H54 (cell line): ENCODE measurements at regions not wholly inside any gene's neighbourhood (a gene's known extent, or its start where the extent isn't known, plus 50 kb on each side); places are given as distances from the start of the nearest gene placed in this dataset.
A peak's percentile ranks its signal among the peaks of the same experiment; 100 is the strongest.

Experiments
- DNase-seq: peaks from one replicate; pipeline ENCODE4 v3.0.0; 2011; ENCODE audit warnings: low spot score, mixed read lengths; ENCODE audit not compliant: insufficient read length
- FAIRE-seq: peaks from 3 replicates; lab custom pipeline; 2011; peaks lifted over from hg19 to GRCh38; lab: Jason Lieb, UNC
- POLR2A ChIP-seq: IDR thresholded peaks from 2 replicates; pipeline ENCODE4 v1.6.1; 2011; ENCODE audit warnings: low read depth, mild to moderate bottlenecking, low read length

DNA sequence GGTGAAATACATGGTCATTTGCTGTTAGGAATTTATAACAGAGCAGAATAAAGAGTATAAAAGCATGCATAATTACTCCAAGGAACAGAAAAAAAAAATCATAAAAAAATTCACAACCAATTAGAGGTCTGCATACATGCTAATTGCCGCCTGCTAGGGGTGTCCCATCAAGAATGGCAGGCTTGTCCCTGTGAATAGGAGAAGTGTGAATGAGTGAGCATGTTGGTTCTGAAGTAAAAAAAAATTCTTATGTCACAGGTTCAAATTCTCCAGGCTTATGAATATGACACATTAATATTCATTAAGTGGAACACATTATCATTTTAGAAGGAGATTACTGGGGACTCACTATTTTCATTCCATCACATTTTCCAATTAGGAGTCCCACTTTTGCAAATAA lies 822.7 kb downstream of the NTRK3 start:
- FAIRE-seq (no peak), DNase-seq (no peak)
- no peak for TF ChIP-seq POLR2A

DNA sequence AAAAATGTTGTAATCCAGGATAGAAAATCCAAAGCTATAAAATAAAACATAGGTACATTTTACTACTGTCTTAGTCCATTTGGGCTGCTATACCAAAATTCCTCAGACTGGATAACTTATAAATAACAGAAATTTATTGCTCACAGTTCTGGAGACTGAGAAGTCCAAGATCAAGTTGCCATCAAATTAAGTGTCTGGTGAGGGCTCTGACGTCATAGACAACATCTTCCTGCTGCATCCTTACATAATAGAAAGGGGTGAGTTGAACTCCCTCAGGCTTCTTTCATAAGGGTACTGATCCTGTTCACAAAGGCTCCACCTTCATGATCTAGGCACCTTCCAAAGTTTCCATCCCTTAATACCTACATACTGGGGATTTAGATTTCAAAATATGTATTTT lies 826.8 kb downstream of the NTRK3 start:
- FAIRE-seq (no peak), DNase-seq (no peak)
- no peak for TF ChIP-seq POLR2A

DNA sequence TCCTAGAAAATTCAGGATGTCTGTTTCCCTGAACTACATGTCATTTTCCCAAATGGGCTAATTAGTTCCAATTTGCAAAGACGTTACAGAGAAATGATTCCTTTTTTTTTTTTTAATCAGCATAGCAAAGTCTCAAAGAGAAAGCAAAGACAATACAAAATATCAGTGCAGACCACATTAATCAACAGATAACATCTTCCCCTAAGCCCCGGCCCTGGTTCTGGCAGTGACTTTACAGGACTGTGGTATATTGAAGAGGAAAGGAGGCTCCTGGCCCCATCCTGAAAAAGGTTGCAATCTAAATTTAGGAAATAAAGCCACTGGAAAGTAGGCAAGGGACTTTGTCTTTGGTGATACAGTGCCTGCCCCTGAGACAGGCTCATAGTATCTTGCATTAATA lies 836.5 kb downstream of the NTRK3 start:
- FAIRE-seq (no peak), DNase-seq (no peak)
- TF ChIP-seq POLR2A: no peak

DNA sequence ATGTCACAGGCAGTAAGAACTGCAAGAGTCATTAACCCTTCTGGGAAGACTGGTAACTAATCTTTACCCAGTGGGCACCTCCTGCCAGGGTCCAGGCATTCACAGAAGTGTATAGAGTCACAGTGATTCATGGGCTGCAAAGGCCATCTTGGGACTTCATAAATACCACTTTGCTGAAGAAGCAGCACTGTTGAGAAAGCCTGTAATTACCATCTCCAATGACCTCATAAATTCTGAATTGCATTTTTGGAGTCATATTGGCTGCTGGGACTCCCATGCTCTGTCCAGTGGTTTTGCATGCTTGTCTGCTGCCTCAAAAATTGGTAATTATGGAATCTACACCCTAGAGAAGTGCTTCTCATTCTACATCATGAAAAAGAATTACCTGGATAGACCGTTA lies 837.2 kb downstream of the NTRK3 start:
- DNase-seq (no peak), FAIRE-seq (no peak)
- no peak for TF ChIP-seq POLR2A

DNA sequence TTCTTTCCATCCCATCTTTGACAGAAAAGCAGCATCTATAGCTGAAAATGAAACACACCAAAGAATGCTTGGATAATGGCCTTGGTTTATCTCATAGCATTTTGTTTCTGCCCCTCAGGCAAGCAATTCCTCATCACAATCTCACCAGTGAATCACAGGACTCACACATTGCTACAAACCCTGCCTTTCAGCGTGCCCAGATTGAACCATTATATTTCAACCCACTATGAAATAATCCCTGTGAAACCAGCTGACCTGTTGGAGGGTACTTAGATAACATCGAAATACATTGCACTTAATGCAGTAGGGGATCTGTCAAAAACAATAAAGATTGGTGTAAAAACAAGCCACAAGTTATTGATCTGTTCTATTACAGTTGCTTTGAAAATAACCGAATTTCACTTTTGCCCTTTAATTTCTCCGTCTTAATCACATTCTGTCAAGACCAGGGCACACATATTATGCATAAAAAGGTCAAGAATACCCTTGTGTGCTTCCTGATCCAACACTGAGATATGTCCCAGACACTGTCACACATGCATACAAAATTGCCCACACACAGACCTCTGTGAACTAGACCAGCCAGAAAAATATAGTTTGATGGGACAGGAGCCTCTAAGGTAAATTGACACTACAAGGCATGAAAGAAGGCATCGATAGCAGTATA lies 839.8 kb downstream of the NTRK3 start:
- DNase-seq (no peak), FAIRE-seq (no peak)
- TF ChIP-seq POLR2A: no peak

DNA sequence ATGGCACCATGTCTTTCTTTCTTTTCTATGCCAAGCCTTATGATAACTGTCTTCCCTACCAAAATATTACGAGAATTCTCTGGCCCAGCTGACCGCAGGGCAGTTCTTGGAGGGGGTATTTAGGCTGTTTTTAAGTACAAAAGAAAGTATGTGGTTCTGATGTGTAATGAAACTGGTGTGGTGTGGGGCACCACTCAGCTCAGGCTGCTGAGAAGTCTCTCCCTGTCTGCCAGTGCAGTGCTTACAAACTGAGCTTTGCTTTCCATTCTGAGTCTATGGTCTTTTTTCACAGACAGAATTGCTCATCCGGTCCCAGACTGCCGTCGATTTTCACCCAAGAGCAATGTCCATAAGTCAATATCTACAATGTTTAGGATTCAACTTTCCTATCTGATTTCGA lies 847.6 kb downstream of the NTRK3 start:
- no peak for TF ChIP-seq POLR2A
- FAIRE-seq: no peak

DNA sequence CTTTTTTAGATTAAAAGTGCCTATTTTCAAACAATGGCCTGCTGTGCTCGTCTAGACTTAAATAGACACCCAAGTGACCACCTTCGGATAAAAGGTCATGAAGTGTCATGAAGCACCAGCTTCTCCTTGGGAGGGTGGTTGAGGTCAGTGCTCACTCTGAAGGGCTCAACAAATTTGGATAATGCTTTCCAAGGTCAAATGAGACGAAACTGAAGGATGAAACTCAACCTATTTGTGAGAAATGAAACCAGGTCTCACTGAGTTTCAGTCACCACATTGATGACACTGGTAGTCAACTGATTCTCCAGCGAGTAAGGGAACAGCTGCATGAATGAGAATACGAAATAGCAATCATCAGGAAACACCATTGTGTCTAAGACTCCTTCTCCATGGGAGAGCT lies 852.6 kb downstream of the NTRK3 start:
- TF ChIP-seq POLR2A: no peak
- DNase-seq: no peak
- no peak for FAIRE-seq

More for the DNA sequence above, 847.6 kb downstream of the NTRK3 start:
- DNase-seq: no peak

DNA sequence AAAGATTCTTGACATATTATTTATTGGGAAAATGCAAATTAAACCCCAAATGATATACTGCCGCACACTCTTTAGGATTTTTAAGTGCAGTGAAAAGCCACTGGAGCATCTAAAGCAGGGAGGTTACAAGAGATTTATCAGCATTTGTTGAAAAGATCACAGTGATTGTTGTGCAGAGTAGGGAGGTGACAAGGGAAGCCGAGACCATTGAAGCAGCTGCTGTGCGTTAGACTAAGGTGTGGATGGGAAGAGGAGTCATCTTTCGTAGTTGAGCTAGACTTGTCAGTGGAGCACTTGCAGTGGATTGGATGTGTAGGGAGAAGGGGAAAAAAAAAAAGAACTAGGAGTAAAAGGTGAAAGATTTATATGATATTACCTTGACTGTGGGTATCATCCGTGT lies 854.6 kb downstream of the NTRK3 start:
- FAIRE-seq (no peak), DNase-seq (no peak)
- no peak for TF ChIP-seq POLR2A

DNA sequence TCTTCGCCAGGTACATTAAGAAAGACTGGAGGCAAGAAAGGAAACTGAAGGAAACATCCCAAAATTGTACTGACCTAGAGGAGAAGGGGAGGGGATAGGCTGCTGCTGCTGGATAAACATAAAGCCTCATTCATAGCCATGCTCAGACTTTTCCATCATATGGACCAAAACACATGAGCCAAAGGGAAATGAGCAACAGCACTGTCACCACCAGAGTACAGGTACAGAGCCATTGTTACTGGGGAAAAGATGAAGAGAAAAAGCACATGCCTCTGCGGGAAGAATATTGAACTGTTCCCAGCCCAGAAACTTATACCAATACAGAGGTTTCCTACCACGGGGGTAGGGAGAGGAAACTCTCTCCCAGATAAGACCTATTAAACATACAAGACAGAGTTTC lies 861.9 kb downstream of the NTRK3 start:
- no peak for FAIRE-seq
- no peak for TF ChIP-seq POLR2A
- no peak for DNase-seq

DNA sequence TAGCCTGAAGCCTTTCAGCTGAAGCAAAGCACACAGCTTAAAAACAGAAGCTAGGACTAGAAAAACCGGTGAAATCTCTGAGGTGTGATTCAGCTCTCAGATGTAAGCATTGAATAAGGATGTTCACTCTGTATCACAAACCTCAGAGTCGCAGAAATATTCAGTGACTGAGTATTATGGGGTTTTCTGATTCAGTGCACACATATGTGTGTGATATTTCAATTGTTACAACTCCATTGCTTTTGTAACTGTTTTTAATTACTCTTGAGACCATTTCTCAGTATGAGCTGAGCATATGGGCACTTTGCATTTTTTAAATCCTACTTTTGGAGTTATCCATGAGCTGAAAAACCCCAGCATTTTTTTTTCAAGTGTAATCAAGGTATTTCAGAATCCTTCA lies 868.8 kb downstream of the NTRK3 start:
- FAIRE-seq: no peak
- TF ChIP-seq POLR2A: no peak
- DNase-seq: no peak

DNA sequence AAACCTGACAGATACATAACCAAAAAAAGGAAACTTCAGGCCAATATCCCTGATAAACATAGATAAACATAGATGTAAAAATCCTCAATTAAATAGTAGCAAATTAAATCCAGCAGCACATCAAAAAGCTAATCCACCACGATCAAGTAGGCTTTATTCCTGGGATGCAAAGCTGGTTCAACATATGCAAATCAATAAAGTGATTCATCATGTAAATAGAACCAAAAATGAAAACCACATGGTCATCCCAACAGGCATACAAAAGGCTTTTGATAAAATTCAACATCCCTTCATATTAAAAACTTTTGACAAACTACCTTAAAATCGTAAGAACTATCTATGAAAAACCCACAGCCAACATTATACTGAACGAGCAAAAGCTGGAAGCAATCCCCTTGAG lies 882.2 kb downstream of the NTRK3 start:
- DNase-seq (no peak), FAIRE-seq (no peak)
- no peak for TF ChIP-seq POLR2A

DNA sequence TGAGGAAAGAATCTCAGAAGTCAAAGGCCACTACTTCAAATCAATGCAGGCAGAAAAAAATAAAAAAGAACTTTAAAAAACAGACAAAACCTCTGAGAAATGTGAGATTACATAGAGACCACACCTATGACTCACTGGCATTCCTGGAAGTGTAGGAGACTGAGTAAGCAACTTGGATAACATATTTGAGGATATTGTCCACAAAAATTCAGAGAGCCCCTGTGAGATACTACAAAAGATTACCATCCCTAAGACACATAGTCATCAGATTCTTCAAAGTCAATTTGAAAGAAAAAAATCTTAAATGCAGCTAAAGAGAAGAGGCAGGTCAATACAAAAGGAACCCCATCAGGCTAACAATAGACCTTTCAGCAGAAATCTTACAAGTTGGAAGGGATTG lies 887.3 kb downstream of the NTRK3 start:
- TF ChIP-seq POLR2A: no peak
- FAIRE-seq: peak; percentile 36
- DNase-seq: no peak

DNA sequence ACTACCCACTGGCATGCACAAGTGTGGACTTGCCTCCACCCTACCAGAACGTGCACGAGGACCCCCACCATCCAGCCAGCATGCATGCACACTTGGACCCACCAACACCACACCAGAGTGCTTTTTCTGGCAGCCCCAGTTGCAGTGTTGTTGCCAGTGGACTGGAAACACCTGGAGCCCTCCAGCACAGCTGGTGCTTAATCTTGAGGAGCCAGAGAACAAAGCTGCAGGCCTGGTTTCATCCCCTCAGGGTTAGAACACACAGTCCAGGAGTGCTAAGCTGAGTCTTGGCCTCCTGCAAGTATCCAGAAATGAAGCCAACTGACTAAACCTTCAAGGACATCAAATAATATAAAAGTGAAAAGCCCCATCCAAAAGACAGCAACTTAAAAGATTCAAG lies 888.0 kb downstream of the NTRK3 start:
- TF ChIP-seq POLR2A: no peak
- no peak for FAIRE-seq
- no peak for DNase-seq

DNA sequence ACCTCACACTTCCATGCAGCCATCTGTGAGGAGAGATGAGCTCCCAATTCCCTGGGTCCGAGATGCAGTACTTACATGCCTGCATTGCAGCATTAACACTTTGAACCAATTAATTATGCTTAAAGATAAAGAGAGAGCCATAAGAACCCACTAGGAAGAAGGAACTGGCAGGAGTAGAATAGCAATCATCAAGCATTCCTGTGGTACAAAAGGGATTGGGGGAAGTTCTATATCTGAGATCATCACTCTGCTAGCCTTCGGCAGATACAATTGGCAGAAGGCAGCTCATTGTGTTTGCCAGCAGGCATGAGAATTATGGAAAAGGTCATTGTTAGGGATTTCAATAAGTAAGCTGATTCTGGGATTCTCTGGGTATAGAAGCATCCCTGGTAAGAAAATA lies 891.4 kb downstream of the NTRK3 start:
- peak; percentile 73 for FAIRE-seq
- peak; percentile 8 for DNase-seq
- no peak for TF ChIP-seq POLR2A

DNA sequence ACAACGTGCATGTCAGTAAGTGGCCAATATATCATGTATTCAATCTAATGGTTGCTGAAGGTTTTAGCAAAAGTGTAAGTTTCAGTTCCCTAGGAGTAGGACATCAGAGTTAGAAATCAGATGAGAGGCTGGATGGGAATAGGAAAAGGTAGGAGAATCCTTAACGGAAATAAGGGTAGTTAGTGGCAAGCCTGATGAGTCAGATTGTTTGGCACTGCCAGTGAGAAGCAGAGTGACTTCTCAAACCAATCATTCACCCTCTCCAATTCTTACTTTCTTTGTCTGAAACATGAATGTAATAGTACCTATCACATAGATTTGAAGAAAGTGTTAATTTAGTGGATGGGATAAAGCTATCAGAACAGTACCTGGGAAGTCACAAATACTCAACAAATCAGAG lies 894.0 kb downstream of the NTRK3 start:
- no peak for TF ChIP-seq POLR2A
- FAIRE-seq (peak; percentile 64), DNase-seq (peak; percentile 14)
